Neural crest cell (in vitro differentiated cells): ENCODE measurements at regions not wholly inside any gene's neighbourhood (a gene's known extent, or its start where the extent isn't known, plus 50 kb on each side); places are given as distances from the start of the nearest gene placed in this dataset.
A peak's percentile ranks its signal among the peaks of the same experiment; 100 is the strongest.

Experiments
- DNase-seq: peaks from one replicate; pipeline ENCODE4 v3.0.0; 2021; ENCODE audit warnings: low read depth, mixed read lengths, low spot score
- H3K27ac Mint-ChIP-seq: one replicate; pipeline ENCODE4 v1.8.0; 2021; ENCODE audit warnings: mild to moderate bottlenecking, mixed read lengths; ENCODE audit not compliant: unreplicated experiment
- H3K27me3 Mint-ChIP-seq: 2 replicates; pipeline ENCODE4 v1.8.0; 2021; ENCODE audit warnings: low read depth, mild to moderate bottlenecking, mixed read lengths
- H3K36me3 Mint-ChIP-seq: 2 replicates; pipeline ENCODE4 v1.8.0; 2021; ENCODE audit warnings: low read depth, mild to moderate bottlenecking, mixed read lengths
- H3K4me1 Mint-ChIP-seq: 2 replicates; pipeline ENCODE4 v1.8.0; 2021; ENCODE audit warnings: mixed read lengths
- H3K4me3 Mint-ChIP-seq: one replicate; pipeline ENCODE4 v1.8.0; 2021; ENCODE audit warnings: mild to moderate bottlenecking, mixed read lengths
- H3K9me3 Mint-ChIP-seq: 2 replicates; pipeline ENCODE4 v1.8.0; 2021; ENCODE audit warnings: mixed read lengths
- TF ChIP-seq, protein P1 (sequence below): fragments of 200-600 bp; sonication (generic); conservative IDR thresholded peaks from 2 replicates; pipeline ENCODE4 v1.5.0; 2021; ENCODE audit warnings: antibody characterized with exemption, mild to moderate bottlenecking

DNA sequence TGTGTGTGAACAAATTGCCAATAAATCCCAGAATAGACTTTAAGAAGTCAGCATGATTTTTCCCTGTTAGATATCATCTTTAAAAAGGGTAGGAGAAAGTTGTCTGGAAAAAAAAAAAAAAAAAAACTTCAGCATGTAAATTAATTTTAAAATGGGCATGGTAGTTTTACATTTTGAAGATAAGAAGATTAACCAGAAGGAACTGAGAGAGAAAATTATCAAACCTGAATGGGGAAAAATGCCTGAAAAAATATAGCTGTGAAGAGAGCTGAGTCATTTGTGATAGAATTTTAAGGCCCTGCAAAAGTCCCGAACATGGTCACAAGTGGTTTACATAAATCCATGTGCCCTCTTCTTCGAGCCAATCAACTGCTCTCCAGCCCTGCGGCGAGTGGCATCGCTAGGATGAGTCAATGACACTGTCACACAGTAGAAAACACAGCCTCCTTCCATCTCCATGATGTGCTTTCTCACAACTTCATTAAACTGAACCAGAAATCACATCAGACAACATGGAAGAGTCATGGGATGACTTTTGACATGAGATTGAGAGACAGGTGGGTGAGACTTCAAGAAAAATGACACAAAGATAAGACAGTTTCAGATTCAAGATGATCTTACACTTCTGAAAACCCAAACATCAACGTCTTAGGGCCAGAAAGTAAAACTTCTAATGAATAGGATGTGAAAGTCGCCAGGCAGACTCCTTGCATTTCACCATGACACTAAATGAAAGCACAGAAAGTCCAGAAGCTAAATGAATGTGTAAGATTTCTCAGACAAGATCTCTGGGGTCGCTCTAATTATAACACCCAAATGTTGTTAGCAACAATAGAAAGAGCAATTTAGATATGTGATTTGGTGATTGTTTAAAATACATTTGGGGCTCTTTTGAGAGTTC lies 273.0 kb upstream of the ID2 start:
- peaks cover 10% of the 10 kb centered on the region for H3K4me1 Mint-ChIP-seq

DNA sequence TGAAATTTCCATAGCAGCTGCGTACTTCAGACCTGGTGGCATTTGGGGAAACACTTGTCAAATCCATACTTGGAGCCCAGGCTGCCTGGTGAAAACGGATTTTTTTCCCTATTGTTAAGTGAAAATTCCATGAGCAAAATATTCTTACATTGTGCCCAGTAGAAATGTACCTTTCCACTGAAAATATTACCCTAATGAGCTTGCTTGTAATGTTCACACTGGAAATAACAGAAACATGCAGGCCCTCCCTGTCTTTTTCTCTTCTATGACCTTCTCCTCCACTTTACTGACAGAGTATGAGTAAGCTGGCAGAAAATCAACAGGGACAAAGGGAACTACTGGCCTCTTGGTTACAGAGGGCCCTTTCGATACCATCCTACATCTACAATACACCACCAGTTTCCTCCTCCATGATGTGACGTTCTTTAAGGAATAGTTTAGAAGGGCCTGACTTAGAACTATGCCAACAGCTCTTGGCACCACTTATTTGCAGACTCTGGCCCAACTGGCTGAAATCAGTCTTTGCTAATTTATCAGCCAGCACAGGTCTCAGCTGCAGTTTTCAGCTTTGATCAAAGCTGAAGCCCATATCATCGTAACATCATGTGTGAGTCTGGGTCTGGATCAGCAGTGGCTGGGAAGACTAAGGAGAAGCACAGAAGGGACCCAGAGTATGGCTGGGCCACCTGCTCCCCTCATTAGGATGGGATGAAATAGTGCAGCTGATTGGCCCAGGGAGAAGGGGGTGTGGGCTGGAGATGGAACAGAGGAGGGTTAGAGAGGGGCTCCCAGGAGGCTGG lies 272.2 kb upstream of the ID2 start:
- peaks cover under 1% of the 10 kb centered on the region for H3K36me3 Mint-ChIP-seq
- no peak for DNase-seq
- no peaks in the 10 kb centered on the region for H3K27me3 Mint-ChIP-seq
- H3K27ac Mint-ChIP-seq = no peak overlapping the region
- H3K4me1 Mint-ChIP-seq = peaks cover 10% of the 10 kb centered on the region
- H3K9me3 Mint-ChIP-seq = peaks cover under 1% of the 10 kb centered on the region
- TF ChIP-seq, protein P1, sequence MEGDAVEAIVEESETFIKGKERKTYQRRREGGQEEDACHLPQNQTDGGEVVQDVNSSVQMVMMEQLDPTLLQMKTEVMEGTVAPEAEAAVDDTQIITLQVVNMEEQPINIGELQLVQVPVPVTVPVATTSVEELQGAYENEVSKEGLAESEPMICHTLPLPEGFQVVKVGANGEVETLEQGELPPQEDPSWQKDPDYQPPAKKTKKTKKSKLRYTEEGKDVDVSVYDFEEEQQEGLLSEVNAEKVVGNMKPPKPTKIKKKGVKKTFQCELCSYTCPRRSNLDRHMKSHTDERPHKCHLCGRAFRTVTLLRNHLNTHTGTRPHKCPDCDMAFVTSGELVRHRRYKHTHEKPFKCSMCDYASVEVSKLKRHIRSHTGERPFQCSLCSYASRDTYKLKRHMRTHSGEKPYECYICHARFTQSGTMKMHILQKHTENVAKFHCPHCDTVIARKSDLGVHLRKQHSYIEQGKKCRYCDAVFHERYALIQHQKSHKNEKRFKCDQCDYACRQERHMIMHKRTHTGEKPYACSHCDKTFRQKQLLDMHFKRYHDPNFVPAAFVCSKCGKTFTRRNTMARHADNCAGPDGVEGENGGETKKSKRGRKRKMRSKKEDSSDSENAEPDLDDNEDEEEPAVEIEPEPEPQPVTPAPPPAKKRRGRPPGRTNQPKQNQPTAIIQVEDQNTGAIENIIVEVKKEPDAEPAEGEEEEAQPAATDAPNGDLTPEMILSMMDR = no peak
- no peak overlapping the region for H3K4me3 Mint-ChIP-seq

More for the DNA sequence above, 273.0 kb upstream of the ID2 start:
- no peaks in the 10 kb centered on the region for H3K27me3 Mint-ChIP-seq
- DNase-seq = no peak
- TF ChIP-seq, protein P1 = no peak
- H3K9me3 Mint-ChIP-seq = peaks cover 2% of the 10 kb centered on the region
- peaks cover 2% of the 10 kb centered on the region for H3K36me3 Mint-ChIP-seq
- H3K4me3 Mint-ChIP-seq = no peak overlapping the region
- no peak overlapping the region for H3K27ac Mint-ChIP-seq

DNA sequence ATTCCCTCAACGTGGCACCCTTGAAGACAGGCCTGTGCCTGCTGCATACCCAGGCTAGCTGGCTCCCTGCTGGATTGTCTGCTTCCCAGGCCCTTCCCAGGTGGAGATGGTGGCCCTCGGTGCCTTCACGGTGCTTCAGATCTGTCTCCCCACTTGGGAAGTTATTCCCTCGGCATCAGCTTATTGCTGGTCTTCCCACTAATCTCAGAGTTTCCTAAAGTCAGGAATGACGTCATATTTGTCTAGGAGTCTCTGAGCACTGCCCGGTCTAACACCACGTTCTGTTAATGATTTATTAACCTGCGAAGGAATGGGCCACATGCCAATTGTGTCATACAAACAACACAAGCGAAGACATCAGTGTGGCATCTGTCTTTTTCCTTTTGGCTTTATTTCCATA lies 269.8 kb upstream of the ID2 start:
- H3K4me3 Mint-ChIP-seq = no peak overlapping the region
- H3K27me3 Mint-ChIP-seq = no peaks in the 10 kb centered on the region
- no peaks in the 10 kb centered on the region for H3K9me3 Mint-ChIP-seq
- no peak overlapping the region for H3K27ac Mint-ChIP-seq
- TF ChIP-seq, protein P1 = no peak
- DNase-seq = no peak
- no peaks in the 10 kb centered on the region for H3K36me3 Mint-ChIP-seq
- H3K4me1 Mint-ChIP-seq = peaks cover 10% of the 10 kb centered on the region

DNA sequence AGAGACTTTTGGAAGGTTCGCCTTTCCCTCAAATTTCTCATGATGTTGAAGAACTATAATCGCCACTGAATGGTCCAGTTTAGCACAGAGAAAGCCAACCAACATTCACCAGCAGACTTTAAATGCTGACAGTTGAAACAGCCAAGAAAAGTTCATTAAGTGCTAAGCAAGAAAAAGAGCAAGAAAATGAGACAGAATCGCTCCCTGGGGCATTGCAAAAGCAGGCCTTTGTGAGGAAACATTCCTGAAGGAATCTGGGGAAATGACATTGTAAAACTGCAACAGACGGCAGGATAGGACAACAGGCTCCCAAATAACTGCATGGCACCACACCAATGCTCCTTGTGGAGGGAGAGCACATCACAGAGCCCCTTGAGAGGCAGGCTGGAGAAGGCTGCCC lies 269.3 kb upstream of the ID2 start:
- Mint-ChIP-seq H3K36me3 (no peaks in the 10 kb centered on the region), H3K27me3 (no peaks in the 10 kb centered on the region), H3K9me3 (no peaks in the 10 kb centered on the region), H3K27ac (peak overlapping the region; percentile 58), H3K4me1 (peaks cover 10% of the 10 kb centered on the region), H3K4me3 (no peak overlapping the region)
- TF ChIP-seq, protein P1 = no peak
- DNase-seq = no peak

DNA sequence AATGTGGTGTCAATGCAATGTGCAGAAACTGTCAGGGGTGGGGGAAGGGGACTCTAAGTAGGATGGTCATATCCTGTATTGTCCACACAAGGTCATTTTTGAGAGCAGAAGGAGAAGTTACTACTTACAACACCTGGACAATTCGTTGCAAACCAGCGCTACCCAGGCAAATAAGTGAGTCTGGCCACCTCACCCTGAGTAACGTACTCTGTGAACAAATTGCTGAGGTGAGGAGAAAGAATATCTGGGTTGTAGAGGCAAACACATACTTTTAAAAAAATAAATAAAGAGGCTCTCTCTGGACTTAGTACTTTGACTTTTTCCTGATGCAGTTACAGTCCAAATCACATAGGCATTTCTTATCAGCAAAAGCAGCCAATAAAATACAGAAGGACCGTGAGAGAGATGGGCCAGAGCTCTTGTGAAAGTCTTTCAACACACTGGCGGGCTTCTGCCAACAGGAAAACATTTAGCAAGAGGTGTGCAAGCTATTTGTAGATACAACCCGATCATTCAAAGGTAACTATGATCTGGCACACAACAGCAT lies 268.2 kb upstream of the ID2 start:
- H3K36me3 Mint-ChIP-seq = no peaks in the 10 kb centered on the region
- no peaks in the 10 kb centered on the region for H3K27me3 Mint-ChIP-seq
- H3K9me3 Mint-ChIP-seq = no peaks in the 10 kb centered on the region
- no peak for DNase-seq
- H3K4me1 Mint-ChIP-seq = peaks cover 10% of the 10 kb centered on the region
- H3K27ac Mint-ChIP-seq = no peak overlapping the region
- H3K4me3 Mint-ChIP-seq = no peak overlapping the region
- TF ChIP-seq, protein P1 = no peak
